ENCODE measurements at regions not wholly inside any gene's neighbourhood (a gene's known extent, or its start where the extent isn't known, plus 50 kb on each side); places are given as distances from the start of the nearest gene placed in this dataset.
"Not testable (repeated sequence)": the region's sequence is repeated elsewhere in the genome, so short reads cannot be mapped to it uniquely, and the experiment has no call there.

- no peak for TF ChIP-seq CTCF (IDR thresholded peaks at IDR 0.05; ENCODE audit: insufficient read depth, low read length, poor library complexity, severe bottlenecking)
- Histone ChIP-seq H3K36me3 (ENCODE audit: control insufficient read depth, insufficient read depth, low read length) (no peaks in the 10 kb centered on the region), H3K4me3 (ENCODE audit: low read depth, low read length) (no peak overlapping the region), H3K27me3 (ENCODE audit: control insufficient read depth, insufficient read depth, low read length) (no peaks in the 10 kb centered on the region)
- no peak for DNase-seq (ENCODE audit: low read depth)
These were observed 194.2 kb downstream of the SYT10 start for GRCh38 chr12:33245434-33245833.

GRCh38 chr12:33226671-33227070, 212.9 kb downstream of the SYT10 start:
- Histone ChIP-seq H3K36me3 (ENCODE audit: control insufficient read depth, insufficient read depth, low read length) (no peaks in the 10 kb centered on the region), H3K27me3 (ENCODE audit: control insufficient read depth, insufficient read depth, low read length) (no peaks in the 10 kb centered on the region), H3K4me3 (ENCODE audit: low read depth, low read length) (no peak overlapping the region)
- no peak for TF ChIP-seq CTCF (IDR thresholded peaks at IDR 0.05; ENCODE audit: insufficient read depth, low read length, poor library complexity, severe bottlenecking)
- no peak for DNase-seq (ENCODE audit: low read depth)

DNA sequence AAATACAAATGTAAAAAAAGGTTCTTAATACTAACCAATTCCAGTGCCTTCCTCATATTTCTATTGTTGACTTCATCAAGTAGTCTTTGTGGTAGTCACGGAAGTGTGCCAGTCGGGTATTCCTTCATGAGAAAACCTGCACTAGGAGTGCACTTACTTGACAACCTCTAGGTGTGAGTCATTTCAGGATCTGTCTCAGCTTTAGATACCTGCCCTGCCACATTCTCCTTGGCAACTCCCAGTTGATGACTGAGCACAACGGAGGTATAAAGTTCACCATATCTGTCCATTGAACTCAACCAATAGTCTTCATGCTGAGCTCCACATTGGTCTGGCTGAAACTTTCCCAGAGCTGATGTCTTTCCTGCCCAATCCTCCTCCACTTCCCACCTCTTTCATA, 215.7 kb downstream of the SYT10 start:
- no peak for TF ChIP-seq CTCF (IDR thresholded peaks at IDR 0.05; ENCODE audit: insufficient read depth, low read length, poor library complexity, severe bottlenecking)
- DNase-seq (ENCODE audit: low read depth), result no peak
- H3K4me3 ChIP-seq (ENCODE audit: low read depth, low read length), result no peak overlapping the region
- H3K36me3 ChIP-seq (ENCODE audit: control insufficient read depth, insufficient read depth, low read length), result no peaks in the 10 kb centered on the region
- no peaks in the 10 kb centered on the region for H3K27me3 ChIP-seq (ENCODE audit: control insufficient read depth, insufficient read depth, low read length)

- DNase-seq (ENCODE audit: low read depth), result no peak
- Histone ChIP-seq H3K36me3 (ENCODE audit: control insufficient read depth, insufficient read depth, low read length) (no peaks in the 10 kb centered on the region), H3K27me3 (ENCODE audit: control insufficient read depth, insufficient read depth, low read length) (no peaks in the 10 kb centered on the region), H3K4me3 (ENCODE audit: low read depth, low read length) (no peak overlapping the region)
- no peak for TF ChIP-seq CTCF (IDR thresholded peaks at IDR 0.05; ENCODE audit: insufficient read depth, low read length, poor library complexity, severe bottlenecking)
These were observed 217.3 kb downstream of the SYT10 start for GRCh38 chr12:33222357-33222756.

DNA sequence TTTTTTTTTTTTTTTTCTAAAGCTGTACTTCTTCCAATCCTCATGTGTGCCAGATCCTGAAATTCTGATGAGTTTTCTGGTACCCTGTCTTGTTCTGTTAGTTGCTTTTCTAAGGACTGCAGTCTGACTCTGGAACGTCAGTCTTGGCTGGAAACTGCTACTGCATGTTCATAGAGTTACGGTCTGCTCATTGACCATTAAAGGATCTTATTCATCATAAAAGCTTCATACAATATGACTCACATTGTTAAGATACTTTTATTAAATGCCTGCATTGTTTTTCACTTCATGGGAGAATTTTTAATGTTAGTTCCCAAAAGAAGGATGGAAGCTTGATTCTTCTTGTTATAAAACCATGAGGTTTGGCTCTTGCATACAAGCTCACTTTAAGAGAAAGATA, 233.6 kb downstream of the SYT10 start:
- H3K4me3 ChIP-seq (ENCODE audit: low read depth, low read length), result no peak overlapping the region
- no peaks in the 10 kb centered on the region for H3K36me3 ChIP-seq (ENCODE audit: control insufficient read depth, insufficient read depth, low read length)
- TF ChIP-seq CTCF (IDR thresholded peaks at IDR 0.05; ENCODE audit: insufficient read depth, low read length, poor library complexity, severe bottlenecking), result no peak
- no peaks in the 10 kb centered on the region for H3K27me3 ChIP-seq (ENCODE audit: control insufficient read depth, insufficient read depth, low read length)
- DNase-seq (ENCODE audit: low read depth), result no peak

DNA sequence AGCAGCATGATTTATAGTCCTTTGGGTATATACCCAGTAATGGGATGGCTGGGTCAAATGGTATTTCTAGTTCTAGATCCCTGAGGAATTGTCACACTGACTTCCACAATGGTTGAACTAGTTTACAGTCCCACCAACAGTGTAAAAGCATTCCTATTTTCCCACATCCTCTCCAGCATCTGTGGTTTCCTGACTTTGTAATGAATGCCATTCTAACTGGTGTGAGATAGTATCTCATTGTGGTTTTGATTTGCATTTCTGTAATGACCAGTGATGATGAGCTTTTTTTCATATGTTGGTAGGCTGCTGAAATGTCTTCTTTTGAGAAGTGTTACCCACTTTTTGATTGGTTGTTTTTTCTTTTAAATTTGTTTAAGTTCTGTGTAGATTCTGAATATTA, 245.2 kb downstream of the SYT10 start:
- not testable (repeated sequence) for H3K4me3 ChIP-seq (ENCODE audit: low read depth, low read length); H3K27me3 ChIP-seq (ENCODE audit: control insufficient read depth, insufficient read depth, low read length); DNase-seq (ENCODE audit: low read depth); H3K36me3 ChIP-seq (ENCODE audit: control insufficient read depth, insufficient read depth, low read length)

All from kidney epithelial cell (primary cell).